ENCODE measurements at regions not wholly inside any gene's neighbourhood (a gene's known extent, or its start where the extent isn't known, plus 50 kb on each side); places are given as distances from the start of the nearest gene placed in this dataset.

DNA sequence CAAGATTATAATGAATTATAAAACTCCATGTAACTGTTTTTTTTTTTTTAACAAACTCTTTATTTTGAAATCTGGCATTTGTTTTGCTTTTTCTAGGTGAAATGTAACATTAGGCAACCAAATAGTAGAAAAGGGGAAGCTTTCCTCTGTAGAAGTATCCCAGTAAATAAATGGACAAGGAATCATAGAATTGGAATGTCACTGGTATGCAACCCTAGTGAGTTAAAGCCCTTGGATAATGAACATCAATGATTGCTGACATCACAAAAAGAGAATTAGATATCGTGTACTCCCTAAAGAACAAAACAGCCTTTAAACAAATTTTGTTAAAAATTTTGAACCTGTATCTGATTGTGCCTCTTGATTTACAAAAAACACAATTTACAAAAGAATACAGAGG lies 93.9 kb upstream of the OGFRL1 start:
- DNase-seq (ENCODE audit: low read depth, low spot score) = no peak
- H3K4me1 ChIP-seq (ENCODE audit: control insufficient read depth, insufficient read depth, low read length) = no peaks in the 10 kb centered on the region; the same call in 1 of the 2 replicates
- H3K9me3 ChIP-seq (ENCODE audit: control insufficient read depth, insufficient read depth, low read length) = no peaks in the 10 kb centered on the region
- no CpG with 5 or more reads among the region's 1 CpG for WGBS (ENCODE audit: insufficient coverage, insufficient read length)
- H3K4me3 ChIP-seq (ENCODE audit: low read length) = no peak overlapping the region
- no peak overlapping the region for H3K27ac ChIP-seq (ENCODE audit: low read length)
- no peaks in the 10 kb centered on the region for H3K36me3 ChIP-seq (ENCODE audit: control insufficient read depth, insufficient read depth, low read length)
- no peaks in the 10 kb centered on the region for H3K27me3 ChIP-seq (ENCODE audit: control insufficient read depth, insufficient read depth, low read length)

DNA sequence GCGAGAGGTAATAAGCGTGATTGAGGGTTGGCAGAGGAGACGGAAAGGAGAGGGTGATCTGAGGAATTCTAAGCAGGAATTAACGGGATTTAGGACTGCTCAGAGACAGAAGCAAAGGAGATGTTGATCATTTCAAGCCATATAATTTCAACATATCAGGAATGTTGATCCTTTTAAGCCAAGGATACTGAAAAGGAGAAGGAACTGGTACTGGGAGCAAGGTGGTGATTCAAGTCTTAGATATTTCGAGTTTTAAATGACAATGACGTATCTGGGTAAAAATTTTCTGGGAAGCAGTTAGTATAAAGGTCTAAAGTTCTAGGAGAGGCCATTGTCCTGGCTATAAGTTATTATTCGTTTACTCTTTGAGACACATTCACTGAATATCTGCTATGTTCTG lies 91.3 kb upstream of the OGFRL1 start:
- H3K9me3 ChIP-seq (ENCODE audit: control insufficient read depth, insufficient read depth, low read length) = no peaks in the 10 kb centered on the region
- no peak overlapping the region for H3K4me3 ChIP-seq (ENCODE audit: low read length)
- no peaks in the 10 kb centered on the region for H3K27me3 ChIP-seq (ENCODE audit: control insufficient read depth, insufficient read depth, low read length)
- no peaks in the 10 kb centered on the region; the same call in 1 of the 2 replicates for H3K4me1 ChIP-seq (ENCODE audit: control insufficient read depth, insufficient read depth, low read length)
- H3K36me3 ChIP-seq (ENCODE audit: control insufficient read depth, insufficient read depth, low read length) = no peaks in the 10 kb centered on the region
- no CpG with 5 or more reads among the region's 7 CpGs for WGBS (ENCODE audit: insufficient coverage, insufficient read length)
- H3K27ac ChIP-seq (ENCODE audit: low read length) = no peak overlapping the region
- DNase-seq (ENCODE audit: low read depth, low spot score) = no peak

DNA sequence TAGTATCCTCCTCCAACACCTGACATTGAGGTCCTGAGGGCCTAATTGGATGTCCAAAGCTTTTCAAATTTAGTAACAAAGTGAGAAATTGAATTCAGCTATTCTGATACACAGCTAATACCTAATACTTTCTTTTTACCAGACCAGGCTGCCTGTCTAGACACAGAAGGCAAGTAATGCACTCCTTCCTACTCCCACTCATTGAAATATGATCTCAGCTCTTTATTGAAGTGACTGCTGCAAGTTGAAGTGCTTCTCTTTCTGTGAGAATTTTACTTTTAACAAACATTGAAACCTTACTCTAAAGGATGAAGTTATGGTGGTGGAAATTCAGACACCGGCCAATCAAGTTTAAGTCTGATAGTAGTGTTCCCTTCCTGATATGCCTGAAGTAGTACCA lies 90.8 kb upstream of the OGFRL1 start:
- Histone ChIP-seq H3K27me3 (ENCODE audit: control insufficient read depth, insufficient read depth, low read length) (no peaks in the 10 kb centered on the region), H3K4me3 (ENCODE audit: low read length) (no peak overlapping the region), H3K9me3 (ENCODE audit: control insufficient read depth, insufficient read depth, low read length) (no peaks in the 10 kb centered on the region), H3K27ac (ENCODE audit: low read length) (no peak overlapping the region), H3K36me3 (ENCODE audit: control insufficient read depth, insufficient read depth, low read length) (no peaks in the 10 kb centered on the region), H3K4me1 (ENCODE audit: control insufficient read depth, insufficient read depth, low read length) (no peaks in the 10 kb centered on the region; the same call in 1 of the 2 replicates)
- DNase-seq (ENCODE audit: low read depth, low spot score) = no peak
- no CpG with 5 or more reads among the region's 1 CpG for WGBS (ENCODE audit: insufficient coverage, insufficient read length)

DNA sequence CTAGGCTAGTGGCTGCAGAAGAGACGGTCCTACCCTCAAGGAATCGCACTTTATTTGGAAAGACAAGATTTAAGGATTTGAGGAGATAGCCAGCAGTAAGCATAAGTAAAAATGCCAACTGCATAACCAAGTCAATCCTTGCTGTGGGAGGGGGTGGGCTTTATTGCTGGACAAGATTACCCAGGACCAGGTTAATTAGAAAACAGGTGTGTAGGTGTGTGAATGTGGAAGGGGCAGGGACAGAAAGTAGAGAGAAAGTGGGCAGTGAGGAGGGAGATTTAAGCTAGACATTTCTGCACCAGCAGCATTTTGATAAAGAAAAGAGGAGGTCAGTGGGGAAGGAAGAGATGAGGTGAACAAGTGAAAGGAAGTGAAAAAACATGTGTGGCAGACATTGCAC lies 89.7 kb upstream of the OGFRL1 start:
- no peak overlapping the region for H3K4me3 ChIP-seq (ENCODE audit: low read length)

DNA sequence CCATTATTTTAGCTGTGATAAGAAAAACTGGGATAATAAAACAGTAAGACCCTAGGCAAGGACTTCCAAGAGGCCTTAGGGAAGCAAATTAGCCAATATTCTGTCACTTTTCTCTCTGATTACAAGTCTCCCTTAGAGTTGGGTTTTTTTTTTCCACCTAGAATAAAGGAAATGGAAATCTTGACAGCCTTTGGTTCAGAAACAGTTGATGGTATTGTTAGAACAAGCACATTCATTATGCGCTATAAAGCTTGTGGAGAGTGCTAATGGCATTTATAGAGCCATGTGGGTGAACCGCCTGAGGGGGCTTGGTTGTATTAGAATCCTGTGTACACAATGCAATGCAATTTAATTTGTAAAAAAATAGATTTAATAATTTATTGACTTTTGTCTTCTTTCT lies 88.9 kb upstream of the OGFRL1 start:
- Histone ChIP-seq H3K36me3 (ENCODE audit: control insufficient read depth, insufficient read depth, low read length) (no peaks in the 10 kb centered on the region), H3K4me3 (ENCODE audit: low read length) (no peak overlapping the region), H3K9me3 (ENCODE audit: control insufficient read depth, insufficient read depth, low read length) (no peaks in the 10 kb centered on the region), H3K4me1 (ENCODE audit: control insufficient read depth, insufficient read depth, low read length) (no peaks in the 10 kb centered on the region; the same call in 1 of the 2 replicates), H3K27me3 (ENCODE audit: control insufficient read depth, insufficient read depth, low read length) (no peaks in the 10 kb centered on the region), H3K27ac (ENCODE audit: low read length) (no peak overlapping the region)
- WGBS (ENCODE audit: insufficient coverage, insufficient read length) = no CpG with 5 or more reads among the region's 2 CpGs
- DNase-seq (ENCODE audit: low read depth, low spot score) = no peak

More for the DNA sequence above, 89.7 kb upstream of the OGFRL1 start:
- Histone ChIP-seq H3K27ac (ENCODE audit: low read length) (no peak overlapping the region), H3K4me1 (ENCODE audit: control insufficient read depth, insufficient read depth, low read length) (no peaks in the 10 kb centered on the region; the same call in 1 of the 2 replicates), H3K27me3 (ENCODE audit: control insufficient read depth, insufficient read depth, low read length) (no peaks in the 10 kb centered on the region), H3K9me3 (ENCODE audit: control insufficient read depth, insufficient read depth, low read length) (no peaks in the 10 kb centered on the region), H3K36me3 (ENCODE audit: control insufficient read depth, insufficient read depth, low read length) (no peaks in the 10 kb centered on the region)
- DNase-seq (ENCODE audit: low read depth, low spot score) = no peak
- WGBS (ENCODE audit: insufficient coverage, insufficient read length) = no CpG with 5 or more reads among the region's 2 CpGs

DNA sequence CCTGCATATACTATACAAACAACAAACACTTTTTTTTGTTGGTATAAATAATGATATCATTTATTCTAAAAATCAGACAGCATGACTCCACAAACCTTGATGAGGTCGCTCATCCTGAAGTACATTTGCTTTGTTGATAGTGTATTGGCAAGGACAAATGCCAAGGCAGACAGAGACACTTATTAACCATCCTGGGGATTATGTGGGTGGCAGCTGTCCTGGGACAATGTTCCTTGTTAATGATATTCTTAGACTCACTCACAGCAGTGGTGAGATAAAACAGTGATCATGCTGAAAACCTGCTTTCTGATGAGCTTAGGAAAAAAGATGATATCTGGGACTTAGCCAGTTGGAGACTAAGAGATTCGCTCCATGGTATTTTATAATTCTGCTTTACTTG lies 85.4 kb upstream of the OGFRL1 start:
- H3K4me1 ChIP-seq (ENCODE audit: control insufficient read depth, insufficient read depth, low read length) = no peaks in the 10 kb centered on the region
- H3K36me3 ChIP-seq (ENCODE audit: control insufficient read depth, insufficient read depth, low read length) = no peaks in the 10 kb centered on the region
- no peak for DNase-seq (ENCODE audit: low read depth, low spot score)
- no peak overlapping the region for H3K27ac ChIP-seq (ENCODE audit: low read length)
- no CpG with 5 or more reads among the region's 2 CpGs for WGBS (ENCODE audit: insufficient coverage, insufficient read length)
- no peak overlapping the region for H3K4me3 ChIP-seq (ENCODE audit: low read length)
- H3K27me3 ChIP-seq (ENCODE audit: control insufficient read depth, insufficient read depth, low read length) = no peaks in the 10 kb centered on the region
- no peaks in the 10 kb centered on the region for H3K9me3 ChIP-seq (ENCODE audit: control insufficient read depth, insufficient read depth, low read length)

DNA sequence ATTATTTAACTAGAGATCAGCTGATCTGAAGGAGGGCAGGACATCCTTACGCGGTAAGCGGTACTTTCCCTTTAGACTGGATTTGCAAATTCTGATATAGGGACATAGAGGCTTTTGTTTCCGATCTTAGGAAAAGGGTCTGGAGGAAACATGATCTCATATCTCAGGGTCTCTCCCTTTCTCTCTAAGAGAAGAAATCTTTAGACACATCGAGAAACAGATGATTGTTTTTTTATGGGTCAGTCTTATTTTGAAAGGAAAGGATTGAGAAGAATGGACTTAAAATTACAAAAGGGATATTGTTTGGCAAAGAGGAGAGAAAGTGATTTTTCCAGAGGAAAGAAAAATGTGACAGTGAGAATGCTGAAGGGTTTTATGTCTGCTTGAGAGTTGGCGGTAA lies 83.9 kb upstream of the OGFRL1 start:
- no peaks in the 10 kb centered on the region for H3K36me3 ChIP-seq (ENCODE audit: control insufficient read depth, insufficient read depth, low read length)
- H3K4me3 ChIP-seq (ENCODE audit: low read length) = no peak overlapping the region
- H3K27me3 ChIP-seq (ENCODE audit: control insufficient read depth, insufficient read depth, low read length) = no peaks in the 10 kb centered on the region
- no peak for DNase-seq (ENCODE audit: low read depth, low spot score)
- H3K9me3 ChIP-seq (ENCODE audit: control insufficient read depth, insufficient read depth, low read length) = no peaks in the 10 kb centered on the region
- no CpG with 5 or more reads among the region's 6 CpGs for WGBS (ENCODE audit: insufficient coverage, insufficient read length)
- no peaks in the 10 kb centered on the region for H3K4me1 ChIP-seq (ENCODE audit: control insufficient read depth, insufficient read depth, low read length)
- H3K27ac ChIP-seq (ENCODE audit: low read length) = no peak overlapping the region

DNA sequence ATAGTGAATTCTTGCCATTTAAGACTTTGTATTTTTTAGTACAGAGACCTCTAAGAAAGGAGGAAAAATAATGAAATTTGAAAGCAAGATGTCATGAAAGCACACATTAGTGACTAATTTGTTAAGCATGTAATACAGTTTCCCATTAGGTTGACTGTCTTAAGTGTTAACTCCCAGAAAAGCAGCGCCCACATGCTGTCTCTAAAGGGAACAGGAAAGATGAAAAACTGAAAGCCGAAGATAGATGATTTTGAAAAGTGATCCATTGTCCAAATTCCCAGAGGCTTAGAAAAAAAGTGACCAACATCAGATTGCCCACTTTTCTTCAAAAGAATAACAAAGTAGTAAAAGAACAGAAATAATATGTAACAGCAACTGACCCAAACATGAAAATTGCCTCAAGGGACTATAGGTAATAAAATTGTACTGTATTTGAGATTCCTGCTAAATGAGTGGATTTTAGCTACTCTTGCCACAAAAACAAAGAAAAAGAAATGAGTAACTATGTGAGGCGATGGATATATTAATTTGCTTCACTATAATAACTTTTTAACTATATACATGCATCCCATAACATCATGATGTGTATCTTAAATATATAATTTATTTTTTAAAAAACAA lies 83.2 kb upstream of the OGFRL1 start:
- Histone ChIP-seq H3K9me3 (ENCODE audit: control insufficient read depth, insufficient read depth, low read length) (no peaks in the 10 kb centered on the region), H3K4me1 (ENCODE audit: control insufficient read depth, insufficient read depth, low read length) (no peaks in the 10 kb centered on the region), H3K27ac (ENCODE audit: low read length) (no peak overlapping the region), H3K27me3 (ENCODE audit: control insufficient read depth, insufficient read depth, low read length) (no peaks in the 10 kb centered on the region), H3K4me3 (ENCODE audit: low read length) (no peak overlapping the region), H3K36me3 (ENCODE audit: control insufficient read depth, insufficient read depth, low read length) (no peaks in the 10 kb centered on the region)
- no CpG with 5 or more reads among the region's 3 CpGs for WGBS (ENCODE audit: insufficient coverage, insufficient read length)
- no peak for DNase-seq (ENCODE audit: low read depth, low spot score)

DNA sequence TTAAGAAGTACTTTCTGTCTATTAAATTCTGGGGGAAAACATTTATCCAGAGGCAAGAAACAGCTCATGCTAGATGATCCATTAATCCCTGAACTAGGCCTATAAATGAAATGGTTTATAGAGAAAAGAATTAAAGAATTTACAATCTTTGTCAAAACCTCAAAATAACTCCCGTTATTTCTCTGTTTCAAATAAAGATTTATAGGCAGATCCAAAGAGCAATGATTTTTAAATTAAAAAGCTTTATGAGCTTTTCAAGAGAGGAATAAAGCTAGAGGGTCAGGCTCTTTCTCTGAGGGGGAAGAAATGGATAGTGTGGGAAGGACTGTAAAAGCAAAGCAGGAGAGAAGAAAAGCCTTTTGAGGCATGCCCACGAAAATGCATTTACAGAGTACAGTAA lies 82.5 kb upstream of the OGFRL1 start:
- no peaks in the 10 kb centered on the region for H3K9me3 ChIP-seq (ENCODE audit: control insufficient read depth, insufficient read depth, low read length)
- no peaks in the 10 kb centered on the region for H3K4me1 ChIP-seq (ENCODE audit: control insufficient read depth, insufficient read depth, low read length)
- no peak overlapping the region for H3K27ac ChIP-seq (ENCODE audit: low read length)
- H3K36me3 ChIP-seq (ENCODE audit: control insufficient read depth, insufficient read depth, low read length) = no peaks in the 10 kb centered on the region
- H3K4me3 ChIP-seq (ENCODE audit: low read length) = no peak overlapping the region
- no CpG with 5 or more reads among the region's 2 CpGs for WGBS (ENCODE audit: insufficient coverage, insufficient read length)
- DNase-seq (ENCODE audit: low read depth, low spot score) = no peak
- H3K27me3 ChIP-seq (ENCODE audit: control insufficient read depth, insufficient read depth, low read length) = no peaks in the 10 kb centered on the region

DNA sequence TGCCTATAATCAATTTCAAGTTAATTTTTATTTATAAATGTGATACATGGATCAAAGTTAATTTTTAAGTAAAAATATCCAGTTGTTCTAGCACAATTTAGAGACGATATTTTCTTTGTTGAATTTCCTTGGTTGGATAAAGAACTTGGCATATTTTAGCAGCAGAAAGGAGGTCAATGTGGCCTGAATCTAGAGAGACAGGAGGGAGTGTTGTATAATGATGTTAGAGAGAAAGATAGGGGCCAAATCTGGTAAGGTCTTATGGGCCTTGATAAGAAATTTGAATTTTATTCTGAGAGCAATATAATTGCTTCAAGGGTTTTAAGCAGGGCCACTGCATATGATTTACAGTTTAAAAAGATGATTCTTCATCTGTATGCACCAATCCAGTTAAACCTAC lies 79.4 kb upstream of the OGFRL1 start:
- Histone ChIP-seq H3K36me3 (ENCODE audit: control insufficient read depth, insufficient read depth, low read length) (no peaks in the 10 kb centered on the region), H3K27me3 (ENCODE audit: control insufficient read depth, insufficient read depth, low read length) (no peaks in the 10 kb centered on the region), H3K4me1 (ENCODE audit: control insufficient read depth, insufficient read depth, low read length) (no peaks in the 10 kb centered on the region), H3K27ac (ENCODE audit: low read length) (no peak overlapping the region), H3K9me3 (ENCODE audit: control insufficient read depth, insufficient read depth, low read length) (no peaks in the 10 kb centered on the region), H3K4me3 (ENCODE audit: low read length) (no peak overlapping the region)
- DNase-seq (ENCODE audit: low read depth, low spot score) = no peak
- WGBS (ENCODE audit: insufficient coverage, insufficient read length) = no CpG with 5 or more reads among the region's 1 CpG

DNA sequence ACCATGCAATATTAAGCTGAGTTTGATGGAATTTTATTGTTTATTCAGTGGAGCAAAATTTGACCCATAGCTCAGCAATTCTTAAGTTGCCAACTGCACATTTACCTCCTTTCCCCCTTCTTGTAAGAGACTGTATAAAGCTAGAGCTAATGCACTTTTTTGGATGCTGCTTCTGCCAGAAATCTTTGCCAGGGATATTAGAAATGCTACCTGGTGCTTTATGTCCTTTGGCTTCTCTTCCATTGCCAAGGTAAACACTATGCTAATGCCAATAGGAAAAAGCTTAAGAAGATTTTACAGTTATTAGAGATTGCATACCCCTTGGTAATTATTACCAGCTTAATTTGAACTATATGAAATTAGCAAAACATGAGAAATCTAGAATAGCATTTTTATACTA lies 79.0 kb upstream of the OGFRL1 start:
- no peaks in the 10 kb centered on the region for H3K36me3 ChIP-seq (ENCODE audit: control insufficient read depth, insufficient read depth, low read length)
- H3K27ac ChIP-seq (ENCODE audit: low read length) = no peak overlapping the region
- H3K4me3 ChIP-seq (ENCODE audit: low read length) = no peak overlapping the region
- no peaks in the 10 kb centered on the region for H3K9me3 ChIP-seq (ENCODE audit: control insufficient read depth, insufficient read depth, low read length)
- no peaks in the 10 kb centered on the region for H3K27me3 ChIP-seq (ENCODE audit: control insufficient read depth, insufficient read depth, low read length)
- no peak for DNase-seq (ENCODE audit: low read depth, low spot score)
- H3K4me1 ChIP-seq (ENCODE audit: control insufficient read depth, insufficient read depth, low read length) = no peaks in the 10 kb centered on the region

All from iPS DF 6.9 (cell line).